Thyroid gland (tissue), 4 donors: ENCODE measurements at regions not wholly inside any gene's neighbourhood (a gene's known extent, or its start where the extent isn't known, plus 50 kb on each side); places are given as distances from the start of the nearest gene placed in this dataset.

Source experiments
- POLR2A ChIP-seq, 2 donors: fragments of 450-650 bp; IDR thresholded peaks; one replicate each; pipeline ENCODE4 v1.6.1; 2017; ENCODE audit warnings: antibody characterized with exemption in 2 of 2, mild to moderate bottlenecking in 2 of 2, moderate library complexity in 1 of 2
- TF ChIP-seq, protein P1 (sequence below), 6 experiments: fragments of 200-600 bp in 3 of 6; fragments of 450-650 bp in 3 of 6; sonication (generic) in 3 of 6; IDR thresholded peaks; one replicate each; pipeline ENCODE4 v1.5.1; 2016 to 2019; ENCODE audit warnings: antibody characterized with exemption in 6 of 6, mild to moderate bottlenecking in 2 of 6, inconsistent platforms in 1 of 6, moderate library complexity in 1 of 6

DNA sequence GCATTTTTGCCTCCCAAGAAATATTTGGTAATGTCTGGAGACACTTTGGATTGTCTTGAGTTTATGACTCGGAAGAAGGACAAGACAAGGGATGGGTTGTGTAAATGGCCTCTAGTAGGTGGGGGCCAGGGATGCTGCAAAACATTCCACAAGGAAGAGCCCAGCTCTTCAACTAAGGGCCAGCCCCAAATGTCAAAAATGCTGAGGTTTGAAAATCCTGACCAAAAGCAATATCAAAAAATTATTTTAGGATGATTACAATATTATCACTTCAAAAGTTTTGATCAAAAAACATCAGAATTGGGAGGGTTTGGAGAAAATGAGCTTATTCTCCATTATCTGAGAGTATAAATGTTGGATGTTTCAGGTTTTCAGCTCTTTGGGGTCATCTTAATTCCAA, 248.9 kb upstream of the SLC24A2 start:
- TF ChIP-seq, protein P1, sequence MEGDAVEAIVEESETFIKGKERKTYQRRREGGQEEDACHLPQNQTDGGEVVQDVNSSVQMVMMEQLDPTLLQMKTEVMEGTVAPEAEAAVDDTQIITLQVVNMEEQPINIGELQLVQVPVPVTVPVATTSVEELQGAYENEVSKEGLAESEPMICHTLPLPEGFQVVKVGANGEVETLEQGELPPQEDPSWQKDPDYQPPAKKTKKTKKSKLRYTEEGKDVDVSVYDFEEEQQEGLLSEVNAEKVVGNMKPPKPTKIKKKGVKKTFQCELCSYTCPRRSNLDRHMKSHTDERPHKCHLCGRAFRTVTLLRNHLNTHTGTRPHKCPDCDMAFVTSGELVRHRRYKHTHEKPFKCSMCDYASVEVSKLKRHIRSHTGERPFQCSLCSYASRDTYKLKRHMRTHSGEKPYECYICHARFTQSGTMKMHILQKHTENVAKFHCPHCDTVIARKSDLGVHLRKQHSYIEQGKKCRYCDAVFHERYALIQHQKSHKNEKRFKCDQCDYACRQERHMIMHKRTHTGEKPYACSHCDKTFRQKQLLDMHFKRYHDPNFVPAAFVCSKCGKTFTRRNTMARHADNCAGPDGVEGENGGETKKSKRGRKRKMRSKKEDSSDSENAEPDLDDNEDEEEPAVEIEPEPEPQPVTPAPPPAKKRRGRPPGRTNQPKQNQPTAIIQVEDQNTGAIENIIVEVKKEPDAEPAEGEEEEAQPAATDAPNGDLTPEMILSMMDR (IDR thresholded peaks at IDR 0.05) = no peak
- no peak for TF ChIP-seq POLR2A (IDR thresholded peaks at IDR 0.05)
